HCT116 (cell line): ENCODE measurements at regions not wholly inside any gene's neighbourhood (a gene's known extent, or its start where the extent isn't known, plus 50 kb on each side); places are given as distances from the start of the nearest gene placed in this dataset.
"Not testable (repeated sequence)": the region's sequence is repeated elsewhere in the genome, so short reads cannot be mapped to it uniquely, and the experiment has no call there.

ENCODE experiments used
- ATAC-seq: fragments of 200-7000 bp; cut with Tn5 transposase; 2 replicates; pipeline ENCODE4 v1.9.1; 2020; ENCODE audit warnings: mild to moderate bottlenecking, moderate library complexity
- BruUV-seq: library from RNA; stranded (reverse); fragments of 400-500 nt; replicated peaks from 2 replicates; lab custom pipeline; 2021; lab: Mats Ljungman, UMichigan
- CTCF ChIA-PET: fragments of 300-600 bp; sonication (Branson Sonifier 250); formaldehyde crosslinking; loops from one replicate; lab custom pipeline; 2021; ENCODE audit warnings: antibody characterized with exemption; lab: Charles Lee
- POLR2A ChIA-PET: fragments of 300-600, 350-600 bp; sonication (Branson Sonifier 250); formaldehyde crosslinking; loops from one replicate; lab custom pipeline; 2021; ENCODE audit warnings: antibody characterized with exemption; lab: Charles Lee
- RAD21 ChIA-PET, 2 experiments: fragments of 300-600 bp; sonication (Branson Sonifier 250); formaldehyde crosslinking; loops; one replicate each; lab custom pipeline; 2023; ENCODE audit warnings: low total read pairs in 2 of 2; ENCODE audit not compliant: uncharacterized antibody in 2 of 2, unreplicated experiment in 2 of 2, low non-redundant PET in 1 of 2; lab: Charles Lee
- DNase-seq: peaks from one replicate; pipeline ENCODE4 v3.0.0-alpha.2; 2010; ENCODE audit warnings: low read depth, low spot score
- H2AFZ ChIP-seq: fragments of 200-600 bp; shearing (Covaris generic), sonication (generic); 2 replicates; pipeline ENCODE4 v1.6.1; 2017; ENCODE audit warnings: low read depth, mixed run types, mixed read lengths, antibody characterized with exemption, low read length; ENCODE audit not compliant: poor library complexity, severe bottlenecking
- H3K27ac ChIP-seq: 2 replicates; pipeline ENCODE4 v1.5.1; 2012; ENCODE audit warnings: low read depth, low read length
- H3K27me3 ChIP-seq: fragments of 200-600 bp; sonication (generic); 2 replicates; pipeline ENCODE4 v1.6.1; 2016; ENCODE audit warnings: mixed run types, low read length, mixed read lengths; ENCODE audit not compliant: insufficient read depth
- H3K36me3 ChIP-seq, 2 experiments: fragments of 200-500 bp in 1 of 2; fragments of 200-600 bp in 1 of 2; sonication (Bioruptor generic) in 1 of 2; sonication (generic) in 1 of 2; 2 replicates each; pipeline versions ENCODE4 v1.5.1 to v1.6.1; 2014 to 2016; ENCODE audit warnings: low read length in 2 of 2, inconsistent platforms in 1 of 2, mixed read lengths in 1 of 2, mixed run types in 1 of 2; ENCODE audit not compliant: insufficient read depth in 2 of 2, control insufficient read depth in 1 of 2
- H3K4me1 ChIP-seq, 2 experiments: fragments of 200-600 bp in 1 of 2; sonication (generic) in 1 of 2; 2 replicates each; pipeline versions ENCODE4 v1.5.1 to v1.6.1; 2012 to 2017; ENCODE audit warnings: low read length in 2 of 2, inconsistent platforms in 1 of 2, mild to moderate bottlenecking in 1 of 2, mixed read lengths in 1 of 2, mixed run types in 1 of 2, moderate library complexity in 1 of 2; ENCODE audit not compliant: insufficient read depth in 2 of 2, control insufficient read depth in 1 of 2
- H3K4me2 ChIP-seq: fragments of 200-600 bp; sonication (generic); 2 replicates; pipeline ENCODE4 v1.6.1; 2017; ENCODE audit warnings: mixed run types, low read length, mixed read lengths
- H3K4me3 ChIP-seq, 2 experiments: fragments of 200-600 bp in 1 of 2; sonication (generic) in 1 of 2; replicated peaks in 1 of 2; 2 replicates each; pipeline ENCODE4 v1.5.1; 2011 to 2016; ENCODE audit warnings: low read length in 2 of 2, control low read depth in 1 of 2, low read depth in 1 of 2, mild to moderate bottlenecking in 1 of 2, mixed read lengths in 1 of 2, mixed run types in 1 of 2
- H3K79me2 ChIP-seq: fragments of 200-600 bp; sonication (generic); 2 replicates; pipeline ENCODE4 v1.6.1; 2017; ENCODE audit warnings: mild to moderate bottlenecking, mixed run types, low read length, moderate library complexity, mixed read lengths; ENCODE audit not compliant: insufficient read depth
- H3K9ac ChIP-seq: fragments of 200-600 bp; sonication (generic); 2 replicates; pipeline ENCODE4 v1.6.1; 2016; ENCODE audit warnings: low read length, mixed read lengths
- H3K9me2 ChIP-seq: fragments of 200-600 bp; sonication (generic), shearing (Covaris generic); 2 replicates; pipeline ENCODE4 v1.6.1; 2017; ENCODE audit warnings: mixed run types, mild to moderate bottlenecking, moderate library complexity; ENCODE audit not compliant: insufficient read depth
- H3K9me3 ChIP-seq, 2 experiments: fragments of 200-500 bp in 1 of 2; fragments of 200-600 bp in 1 of 2; sonication (Bioruptor generic) in 1 of 2; sonication (generic) in 1 of 2; 2 replicates each; pipeline ENCODE4 v1.6.1; 2014 to 2017; ENCODE audit warnings: low read length in 2 of 2, mixed read lengths in 2 of 2, inconsistent platforms in 1 of 2, low read depth in 1 of 2, mild to moderate bottlenecking in 1 of 2, mixed run types in 1 of 2, moderate library complexity in 1 of 2; ENCODE audit not compliant: control insufficient read depth in 1 of 2, insufficient read depth in 1 of 2
- H4K20me1 ChIP-seq: fragments of 200-600 bp; sonication (generic), shearing (Covaris generic); 2 replicates; pipeline ENCODE4 v1.6.1; 2017; ENCODE audit warnings: mixed run types, mild to moderate bottlenecking, moderate library complexity; ENCODE audit not compliant: insufficient read depth
- intact Hi-C: fragments of 100-400 bp; cut with micrococcal nuclease; formaldehyde crosslinking; loops from 2 replicates; pipeline ENCODE4 v1.10.0; 2022

GRCh38 chr16:16463792-16464191 lies 84.9 kb downstream of the NPIPA7 start:
- CTCF ChIA-PET, ATAC-seq, H3K9me3 ChIP-seq, H3K4me2 ChIP-seq, H3K27ac ChIP-seq, DNase-seq, H3K4me1 ChIP-seq, H3K27me3 ChIP-seq, H3K36me3 ChIP-seq, H3K79me2 ChIP-seq, BruUV-seq, H2AFZ ChIP-seq, RAD21 ChIA-PET, H3K4me3 ChIP-seq, H4K20me1 ChIP-seq, H3K9me2 ChIP-seq, intact Hi-C loops, H3K9ac ChIP-seq, POLR2A ChIA-PET: not testable (repeated sequence)

- H3K9me2 ChIP-seq, H3K9me3 ChIP-seq, H3K27ac ChIP-seq, H2AFZ ChIP-seq, intact Hi-C loops, H3K4me2 ChIP-seq, CTCF ChIA-PET, H3K79me2 ChIP-seq, BruUV-seq, ATAC-seq, POLR2A ChIA-PET, DNase-seq, RAD21 ChIA-PET, H3K4me3 ChIP-seq, H3K36me3 ChIP-seq, H3K4me1 ChIP-seq, H3K27me3 ChIP-seq, H3K9ac ChIP-seq, H4K20me1 ChIP-seq: not testable (repeated sequence)
These were observed 110.0 kb downstream of the NPIPA7 start for GRCh38 chr16:16488919-16489318.

- H3K9ac ChIP-seq, CTCF ChIA-PET, H3K27me3 ChIP-seq, H3K36me3 ChIP-seq, H4K20me1 ChIP-seq, H3K79me2 ChIP-seq, RAD21 ChIA-PET, ATAC-seq, intact Hi-C loops, H3K9me2 ChIP-seq, H3K9me3 ChIP-seq, H2AFZ ChIP-seq, POLR2A ChIA-PET, H3K4me2 ChIP-seq, BruUV-seq, H3K4me1 ChIP-seq, DNase-seq, H3K27ac ChIP-seq, H3K4me3 ChIP-seq: not testable (repeated sequence)
These were observed 110.5 kb downstream of the NPIPA7 start for GRCh38 chr16:16489466-16489865.

GRCh38 chr16:16494114-16494513 lies 115.2 kb downstream of the NPIPA7 start:
- H2AFZ ChIP-seq, ATAC-seq, H3K27me3 ChIP-seq, CTCF ChIA-PET, H3K9me2 ChIP-seq, H3K4me1 ChIP-seq, H4K20me1 ChIP-seq, H3K4me3 ChIP-seq, BruUV-seq, intact Hi-C loops, DNase-seq, H3K9me3 ChIP-seq, H3K27ac ChIP-seq, H3K9ac ChIP-seq, H3K4me2 ChIP-seq, RAD21 ChIA-PET, POLR2A ChIA-PET, H3K36me3 ChIP-seq, H3K79me2 ChIP-seq: not testable (repeated sequence)

GRCh38 chr16:16494998-16495397 lies 116.1 kb downstream of the NPIPA7 start:
- BruUV-seq, H3K79me2 ChIP-seq, H3K4me2 ChIP-seq, H3K9me2 ChIP-seq, H3K9ac ChIP-seq, DNase-seq, H3K27ac ChIP-seq, CTCF ChIA-PET, H3K9me3 ChIP-seq, H3K4me3 ChIP-seq, H2AFZ ChIP-seq, ATAC-seq, H3K27me3 ChIP-seq, intact Hi-C loops, H3K36me3 ChIP-seq, H4K20me1 ChIP-seq, RAD21 ChIA-PET, POLR2A ChIA-PET, H3K4me1 ChIP-seq: not testable (repeated sequence)
